SK-N-SH (cell line): ENCODE measurements at regions not wholly inside any gene's neighbourhood (a gene's known extent, or its start where the extent isn't known, plus 50 kb on each side); places are given as distances from the start of the nearest gene placed in this dataset.

ENCODE experiments used
- CTCF ChIP-seq: fragments of 200-600 bp; sonication (generic); IDR thresholded peaks from 2 replicates; pipeline ENCODE4 v1.6.1; 2017; ENCODE audit warnings: antibody characterized with exemption, mild to moderate bottlenecking, moderate library complexity
- EP300 ChIP-seq, 2 experiments: IDR thresholded peaks; 2 replicates each; pipeline versions ENCODE4 v1.4.0 to v1.6.1; 2012; ENCODE audit warnings: borderline replicate concordance in 1 of 2, low read depth in 1 of 2, low read length in 1 of 2
- GABPA ChIP-seq: IDR thresholded peaks from 2 replicates; pipeline ENCODE4 v1.4.0; 2012; ENCODE audit warnings: low read depth, mild to moderate bottlenecking
- NFIC ChIP-seq: IDR thresholded peaks from 2 replicates; pipeline ENCODE4 v1.4.0; 2012; ENCODE audit warnings: borderline replicate concordance
- REST ChIP-seq: IDR thresholded peaks from 2 replicates; pipeline ENCODE4 v1.6.1; 2012; ENCODE audit warnings: mild to moderate bottlenecking, low read depth, low read length, moderate library complexity
- TAF1 ChIP-seq: IDR thresholded peaks from 2 replicates; pipeline ENCODE4 v1.6.1; 2012; ENCODE audit warnings: low read depth, mild to moderate bottlenecking, low read length, moderate library complexity, borderline replicate concordance
- TCF12 ChIP-seq: IDR thresholded peaks from 2 replicates; pipeline ENCODE4 v1.4.0; 2012
- USF2 ChIP-seq: fragments of 150-350 bp; IDR thresholded peaks from 2 replicates; pipeline ENCODE4 v1.6.1; 2017; ENCODE audit warnings: antibody characterized with exemption, low read length, low read depth, borderline replicate concordance
- YY1 ChIP-seq: IDR thresholded peaks from 2 replicates; pipeline ENCODE4 v1.4.0; 2012; ENCODE audit warnings: low read depth, mild to moderate bottlenecking

- no peak for TF ChIP-seq EP300 (IDR thresholded peaks at IDR 0.05; ENCODE audit: borderline replicate concordance in 1 of 2, low read depth in 1 of 2, low read length in 1 of 2)
- TF ChIP-seq TCF12: no peak
- TF ChIP-seq TAF1: no peak
- no peak for TF ChIP-seq CTCF
- TF ChIP-seq GABPA: no peak
- no peak for TF ChIP-seq YY1
- no peak for TF ChIP-seq USF2
- no peak for TF ChIP-seq NFIC
- no peak for TF ChIP-seq REST
These were observed 439.2 kb upstream of the ACVR2A start for GRCh38 chr2:147405651-147406050.
